Glomerular visceral epithelial cell (primary cell): ENCODE measurements at regions not wholly inside any gene's neighbourhood (a gene's known extent, or its start where the extent isn't known, plus 50 kb on each side); places are given as distances from the start of the nearest gene placed in this dataset.

Experiments used
- DNase-seq: peaks from one replicate; pipeline ENCODE4 v3.0.0-alpha.2; 2016; ENCODE audit errors: extremely low spot score

DNA sequence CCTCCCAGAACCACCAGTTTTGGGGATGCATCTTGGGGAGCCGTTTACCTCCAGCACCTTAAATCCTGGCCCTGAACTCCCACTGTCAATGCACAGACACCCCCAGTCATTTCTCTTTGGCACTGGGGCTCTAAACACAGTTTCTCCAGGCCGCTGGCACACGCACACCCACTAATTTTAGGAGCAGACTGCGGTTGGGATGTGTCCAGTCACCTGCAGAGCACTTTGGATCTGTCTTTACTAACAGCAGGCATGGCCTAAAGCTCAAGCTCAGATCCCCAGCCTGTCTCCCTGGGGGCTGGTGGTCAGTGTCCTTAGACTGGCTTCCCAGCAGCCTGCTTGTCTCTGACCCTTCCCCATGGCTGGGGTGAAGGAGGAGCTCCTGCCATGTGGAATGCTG, 49.9 kb downstream of the SYNE3 start:
- no peak for DNase-seq

DNA sequence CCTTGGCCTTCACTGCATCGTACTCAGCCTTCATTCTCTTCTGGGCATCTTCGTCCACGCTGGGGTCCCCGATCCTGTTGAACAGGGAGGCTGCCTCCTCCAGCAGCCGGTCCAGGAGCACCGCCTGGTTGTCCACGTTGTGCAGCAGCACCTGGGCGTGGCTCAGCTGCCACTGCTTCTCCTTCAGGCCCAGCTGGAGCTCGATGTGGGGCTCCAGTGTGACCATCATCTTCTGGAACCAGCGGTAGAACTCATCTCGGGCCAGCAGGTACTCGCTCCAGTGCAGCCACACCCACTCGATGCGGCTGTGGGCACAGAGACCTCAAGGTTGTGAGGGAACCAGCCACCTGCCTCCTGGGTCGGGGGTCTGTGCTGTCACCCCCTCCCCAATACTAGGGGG, 50.5 kb downstream of the SYNE3 start:
- DNase-seq = no peak

DNA sequence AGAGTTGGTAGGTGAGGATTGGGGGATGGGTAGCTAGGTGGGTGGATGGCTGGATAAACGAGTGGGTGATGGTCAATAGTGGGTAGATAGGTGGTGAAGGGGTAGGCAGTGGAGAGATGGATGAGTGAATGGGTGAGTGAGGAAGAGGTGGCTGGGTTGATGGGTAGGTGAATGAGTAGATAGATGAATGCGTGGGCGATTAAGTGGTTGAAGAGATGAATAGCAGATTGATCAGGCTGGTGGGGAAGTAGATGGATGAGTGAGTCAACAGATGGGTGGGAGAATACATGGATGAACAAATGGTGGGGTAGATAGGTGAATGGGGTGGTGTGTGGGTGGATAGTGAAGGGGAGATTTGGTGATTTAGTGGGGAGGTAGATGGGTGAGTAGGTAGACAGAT, 51.1 kb downstream of the SYNE3 start:
- no peak for DNase-seq

DNA sequence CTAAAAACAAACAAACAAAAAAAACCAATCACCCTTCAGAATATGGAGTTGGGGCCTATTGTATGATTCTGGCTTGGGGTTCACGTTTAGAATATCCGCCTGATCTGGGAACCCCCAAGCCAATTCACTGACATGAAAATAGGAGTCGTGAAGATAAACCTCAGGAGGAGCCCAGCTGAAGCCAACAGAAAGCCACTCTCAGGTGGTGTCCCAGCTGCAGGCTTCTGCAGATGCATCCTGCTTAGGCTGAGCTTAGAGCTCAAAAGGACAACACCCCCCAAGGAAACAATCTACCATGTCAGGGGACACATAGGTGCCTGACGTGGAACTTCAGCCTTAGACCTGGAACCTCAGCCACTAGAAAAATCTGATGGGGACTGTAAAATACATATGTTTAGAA, 51.9 kb downstream of the SYNE3 start:
- no peak for DNase-seq

DNA sequence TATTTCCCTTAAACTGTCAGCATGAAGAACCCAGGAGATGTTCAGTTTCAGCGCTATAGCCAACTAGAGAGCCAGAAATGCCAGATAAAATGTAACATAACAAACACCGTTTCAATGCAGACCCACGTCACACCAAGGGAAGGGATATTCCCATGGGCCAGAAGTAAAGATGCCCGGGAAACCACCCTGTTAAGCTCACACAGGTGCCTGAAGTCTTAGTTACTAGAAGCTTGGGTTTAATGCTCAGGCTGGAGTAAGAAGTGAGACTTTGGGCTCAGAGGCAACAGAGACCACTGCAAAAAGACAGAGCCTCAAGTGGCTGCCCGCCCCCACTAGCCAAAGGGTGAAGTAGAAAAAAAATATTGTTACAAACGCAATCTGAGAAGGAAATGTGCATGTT, 52.3 kb downstream of the SYNE3 start:
- DNase-seq = no peak

DNA sequence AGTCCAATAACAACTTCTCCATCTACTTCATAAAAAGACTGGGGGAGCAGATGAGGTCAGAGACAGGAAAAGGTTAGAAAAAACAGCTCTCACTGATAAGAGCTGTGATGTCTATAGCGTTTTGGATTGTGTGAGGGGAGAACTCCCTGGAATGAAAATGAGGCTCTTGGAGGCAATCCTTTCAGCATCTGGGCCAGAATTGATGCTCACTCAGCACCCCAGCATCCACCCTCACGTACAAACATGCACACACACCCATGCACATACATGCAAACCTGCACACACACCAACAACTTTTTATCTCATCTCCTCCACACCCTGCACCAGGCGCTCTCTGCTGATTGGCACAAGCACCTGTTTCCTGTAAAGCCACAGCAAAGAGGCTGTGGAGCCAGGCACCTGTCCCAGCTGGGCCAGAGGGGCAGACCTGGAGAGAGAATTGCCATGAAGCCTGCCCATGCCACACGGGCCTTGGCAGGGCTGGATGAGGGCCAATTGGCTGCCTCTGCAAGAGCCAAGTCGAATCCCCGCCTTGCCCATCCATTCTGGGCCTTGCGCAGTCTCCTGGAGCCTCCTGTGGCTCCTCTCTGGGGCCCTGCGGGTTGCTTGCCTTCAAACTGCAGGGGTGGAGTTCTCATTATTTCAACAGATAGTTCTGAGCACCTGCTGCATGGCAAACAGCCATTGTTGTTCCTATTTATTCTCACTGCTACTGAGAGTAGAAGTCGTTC, 53.1 kb downstream of the SYNE3 start:
- no peak for DNase-seq

DNA sequence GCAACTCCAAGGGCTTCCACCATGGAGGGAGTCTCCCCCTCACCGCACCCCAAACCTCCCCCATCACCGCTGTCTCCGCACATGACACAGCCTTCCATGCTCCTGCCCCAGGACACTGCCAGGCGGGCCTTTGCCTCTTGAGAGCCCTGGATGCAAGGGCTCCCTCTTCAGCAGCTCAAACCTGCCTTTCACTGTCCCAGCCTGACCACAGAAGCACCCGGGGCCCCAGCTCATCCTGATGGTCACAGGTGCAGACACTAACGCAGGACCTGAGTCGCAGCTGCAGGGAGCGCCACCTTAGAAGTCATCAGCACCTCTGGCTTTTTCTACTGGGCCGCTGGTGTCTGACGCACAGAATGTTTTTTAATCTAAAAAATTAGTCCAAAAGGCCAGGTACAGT, 54.0 kb downstream of the SYNE3 start:
- no peak for DNase-seq

DNA sequence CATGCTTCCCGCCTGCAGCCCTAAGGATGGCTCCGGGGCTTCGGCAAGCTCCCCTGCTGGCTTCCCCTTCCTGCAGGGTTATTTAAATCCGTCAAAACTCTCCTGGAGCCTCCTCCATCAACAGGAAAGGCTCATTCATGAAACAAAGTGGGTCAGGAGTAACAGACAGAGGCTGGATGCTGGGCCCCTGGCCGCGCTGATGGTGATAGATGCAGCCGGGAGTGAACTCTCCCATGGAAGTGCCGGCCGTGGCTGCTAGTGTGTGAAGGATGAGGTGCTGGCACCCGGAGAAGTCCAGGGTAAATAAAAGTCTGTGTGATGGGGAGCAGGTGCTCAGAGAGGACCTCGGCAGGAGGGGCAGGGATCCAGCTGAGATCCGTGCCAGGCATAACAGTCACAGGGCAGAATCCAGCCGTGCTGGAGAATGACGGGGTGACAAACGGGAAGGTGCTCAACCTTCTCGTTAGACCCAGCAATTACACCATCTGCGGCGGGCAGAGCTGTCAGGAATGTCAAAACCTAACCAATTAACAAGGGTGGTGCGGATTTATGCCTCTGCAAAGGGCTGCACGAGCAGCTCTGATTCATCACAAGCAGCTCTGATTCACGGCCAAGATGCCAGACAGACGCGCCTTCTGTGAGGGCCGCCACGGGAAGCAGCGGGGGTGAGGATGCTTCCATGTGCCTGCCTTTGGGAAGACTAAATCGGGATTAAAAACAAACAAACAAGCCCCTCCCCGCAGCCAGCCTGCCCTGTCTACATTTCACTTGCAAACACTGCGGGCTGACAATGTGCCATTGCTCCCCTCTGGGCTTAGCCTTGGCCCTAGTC, 55.6 kb downstream of the SYNE3 start:
- DNase-seq = peak; percentile 91

DNA sequence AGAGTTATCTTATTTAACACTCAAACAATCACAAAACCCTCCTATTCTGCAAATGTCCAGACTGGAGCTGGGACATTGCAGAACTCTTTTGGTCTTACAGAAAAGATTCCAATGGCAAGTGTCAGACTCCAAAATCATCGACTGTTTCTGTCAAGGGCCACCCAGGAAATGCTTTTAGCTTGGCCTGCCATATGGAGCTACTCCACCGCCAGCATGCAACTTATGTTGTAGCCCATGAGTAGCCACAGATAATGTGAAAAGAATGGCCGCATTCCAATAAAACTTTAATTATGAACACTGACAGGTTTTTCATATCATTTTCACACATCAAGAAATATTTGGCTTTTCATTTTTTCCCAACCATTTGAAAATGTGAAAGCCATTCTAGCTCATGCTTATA, 57.5 kb downstream of the SYNE3 start:
- DNase-seq = no peak

DNA sequence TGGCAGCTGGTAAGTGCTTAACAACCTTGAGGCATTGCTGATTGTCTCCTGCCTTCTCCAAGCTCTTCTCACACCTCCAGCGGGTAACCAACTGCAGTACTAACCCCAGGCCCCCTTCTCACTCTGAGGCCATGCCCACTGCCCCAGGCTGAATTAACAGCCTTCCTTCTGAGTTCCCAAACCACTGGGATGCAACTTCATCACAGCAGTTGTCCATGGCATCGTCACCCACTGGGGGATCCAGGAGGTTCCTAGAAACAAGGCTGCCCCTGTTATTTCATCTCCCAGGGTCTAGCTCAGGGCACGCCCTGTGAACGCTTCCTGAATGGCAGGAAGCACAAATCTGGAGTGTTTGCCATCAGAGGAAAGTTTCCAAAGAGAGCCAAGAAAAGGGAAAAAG, 58.0 kb downstream of the SYNE3 start:
- no peak for DNase-seq

DNA sequence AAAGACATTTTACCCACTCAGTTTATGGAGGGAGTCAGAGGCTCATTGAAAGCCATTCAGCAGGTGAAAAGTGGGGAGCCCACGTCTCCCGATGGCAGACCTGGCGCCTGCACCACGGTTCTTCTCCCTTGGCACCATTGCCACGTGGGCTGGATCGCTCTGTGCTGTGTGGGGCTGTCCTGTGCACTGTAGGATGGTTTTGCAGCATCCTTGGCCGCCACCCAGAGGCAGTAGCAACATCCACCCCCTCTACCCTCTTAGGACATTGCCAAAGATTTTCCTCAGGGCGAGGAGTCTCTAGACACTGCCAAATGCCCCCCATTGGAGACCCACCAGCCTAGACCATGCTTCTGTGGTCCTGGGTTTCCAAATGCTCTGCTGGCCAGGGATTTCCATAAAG, 60.2 kb downstream of the SYNE3 start:
- no peak for DNase-seq

DNA sequence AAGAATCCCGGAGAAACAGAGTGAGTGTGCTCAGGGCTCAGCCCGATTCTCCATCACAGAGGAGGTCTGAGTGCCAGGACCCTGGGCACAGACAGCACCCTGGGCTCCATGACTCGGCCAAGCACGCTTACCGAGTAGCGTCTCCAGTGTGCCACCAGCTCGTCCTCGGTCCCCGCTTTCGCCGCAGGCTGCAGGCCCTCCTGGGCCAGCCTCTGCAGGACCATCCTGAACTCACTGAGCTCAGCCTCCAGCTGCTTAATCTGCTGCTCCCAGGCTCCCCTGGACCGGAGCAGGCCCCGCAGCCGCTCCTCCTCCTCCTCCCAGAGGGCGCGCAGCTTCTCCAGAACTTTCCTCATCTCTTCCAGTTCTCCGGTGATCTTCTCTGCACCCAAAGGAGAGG, 61.2 kb downstream of the SYNE3 start:
- no peak for DNase-seq

DNA sequence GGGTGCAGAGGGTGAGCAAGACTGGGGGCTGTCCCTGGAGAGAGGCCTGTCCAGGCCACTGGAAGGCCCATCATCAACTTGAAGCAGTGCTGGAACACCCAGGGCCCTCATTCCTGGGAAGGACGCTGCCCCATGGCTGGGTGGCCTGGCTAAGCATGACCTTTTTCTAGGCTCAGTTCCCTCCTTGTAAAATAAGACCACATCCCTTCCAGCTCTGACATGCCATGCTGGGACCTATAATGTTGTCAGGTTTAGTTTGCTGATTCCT, 62.8 kb downstream of the SYNE3 start:
- no peak for DNase-seq

DNA sequence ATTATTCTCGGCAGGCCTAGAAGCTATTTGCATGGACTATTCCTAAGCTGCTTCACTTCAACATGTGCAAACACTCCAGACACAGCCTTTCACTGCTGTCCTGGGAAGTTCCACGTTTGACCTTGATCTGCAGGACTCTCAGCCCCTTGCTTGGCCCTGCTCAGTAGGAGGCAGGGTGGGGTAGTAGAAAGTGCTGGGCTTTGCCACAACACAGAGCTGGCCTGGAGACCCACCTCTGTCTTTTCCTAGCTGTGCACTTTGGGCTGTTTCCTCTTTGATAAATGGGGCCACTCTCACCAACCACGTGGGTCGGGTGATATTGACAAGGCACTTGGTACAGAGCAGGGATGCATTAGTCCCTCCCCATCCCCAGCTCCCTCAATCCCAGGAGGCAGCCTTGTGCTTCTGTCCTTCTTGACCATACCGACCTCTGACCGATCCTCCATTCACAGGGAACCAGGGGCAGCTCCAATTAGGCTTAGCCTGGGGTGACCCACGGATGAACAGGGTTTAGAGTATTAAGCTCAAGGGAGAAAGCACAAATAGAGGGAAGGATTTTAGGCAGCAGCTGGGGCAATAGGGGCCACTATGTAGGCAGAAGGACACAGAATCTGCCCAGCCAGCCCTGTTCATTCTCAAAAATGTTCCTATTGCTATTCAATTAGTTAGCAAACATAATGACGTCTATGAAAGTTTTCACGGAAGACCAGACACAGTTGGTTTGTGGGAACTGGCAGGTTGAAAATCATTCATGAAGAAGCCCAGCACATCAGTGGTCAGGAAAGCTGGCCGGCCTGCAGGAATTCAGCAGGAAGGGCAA, 63.3 kb downstream of the SYNE3 start:
- peak; percentile 17 for DNase-seq

DNA sequence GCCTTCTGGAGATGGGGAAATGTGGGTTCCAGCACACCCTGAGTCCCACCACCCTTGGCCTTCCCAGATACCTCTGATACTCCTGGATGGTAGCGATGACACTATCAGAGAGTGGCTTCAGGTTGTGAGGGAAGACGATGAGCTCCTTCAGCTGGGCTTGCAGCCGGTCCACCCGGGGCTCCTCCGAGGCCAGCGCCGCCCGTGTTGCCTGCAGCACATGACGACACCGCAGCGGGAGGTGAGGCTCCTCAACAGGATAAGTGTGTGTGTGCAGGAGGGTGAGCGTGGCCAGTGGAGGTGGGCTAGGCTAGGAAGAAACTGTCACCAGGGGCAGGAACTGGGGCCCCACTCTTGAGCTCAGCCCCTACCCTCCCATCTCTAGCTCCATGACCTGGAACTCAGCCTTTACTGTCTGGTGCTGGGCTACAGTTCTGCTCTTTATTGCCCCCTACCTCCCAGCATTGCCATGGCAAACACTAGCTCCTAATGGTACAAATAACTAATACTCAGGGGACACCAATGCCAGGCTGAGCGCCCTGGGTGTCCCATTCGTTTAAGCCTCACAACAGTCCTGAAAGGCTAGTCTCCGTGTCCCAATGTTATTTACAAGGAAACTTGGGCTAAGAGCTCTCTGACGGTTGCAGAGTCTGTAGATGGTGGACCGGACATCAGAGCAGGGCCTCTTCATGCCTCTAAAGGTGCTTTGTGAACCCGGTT, 64.1 kb downstream of the SYNE3 start:
- DNase-seq = no peak

DNA sequence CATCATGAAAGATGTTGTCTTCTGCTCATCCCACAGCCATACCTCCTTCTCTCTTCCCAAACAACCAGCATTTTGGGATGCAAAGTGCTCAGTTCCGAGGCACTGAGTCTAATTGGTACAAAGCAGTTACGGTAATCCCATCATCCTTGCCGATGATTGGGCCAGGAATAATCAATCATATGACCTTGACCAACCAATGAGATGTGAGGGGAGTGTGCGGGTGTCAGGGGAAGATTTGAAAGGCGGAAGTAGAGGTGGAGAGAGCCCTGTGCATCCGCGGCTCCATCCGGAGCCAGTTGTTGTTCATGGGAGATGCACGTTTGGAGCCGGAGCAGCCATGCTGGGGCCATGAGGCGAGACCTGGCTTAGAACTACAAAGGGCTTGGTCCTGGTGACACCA, 67.3 kb downstream of the SYNE3 start:
- DNase-seq = no peak

DNA sequence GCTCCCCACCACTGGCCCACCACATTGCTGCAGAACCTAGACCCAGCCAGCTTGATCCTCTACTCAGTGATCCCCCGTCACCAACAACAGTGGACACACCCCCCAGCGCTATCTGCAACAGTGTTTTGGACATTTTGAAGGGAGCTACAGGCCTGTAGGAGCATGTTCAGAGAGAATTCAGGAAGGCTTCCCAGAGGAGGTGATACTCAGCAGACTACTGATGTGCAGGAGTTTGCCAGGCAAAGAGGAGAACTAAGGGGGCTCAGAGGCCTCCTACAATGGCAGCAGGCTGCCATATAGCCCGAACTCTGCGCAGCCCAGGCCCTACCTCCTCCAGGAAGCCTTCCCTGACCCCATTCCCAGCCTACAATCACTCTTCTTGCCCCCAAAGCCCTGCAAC, 70.0 kb downstream of the SYNE3 start:
- DNase-seq = no peak

DNA sequence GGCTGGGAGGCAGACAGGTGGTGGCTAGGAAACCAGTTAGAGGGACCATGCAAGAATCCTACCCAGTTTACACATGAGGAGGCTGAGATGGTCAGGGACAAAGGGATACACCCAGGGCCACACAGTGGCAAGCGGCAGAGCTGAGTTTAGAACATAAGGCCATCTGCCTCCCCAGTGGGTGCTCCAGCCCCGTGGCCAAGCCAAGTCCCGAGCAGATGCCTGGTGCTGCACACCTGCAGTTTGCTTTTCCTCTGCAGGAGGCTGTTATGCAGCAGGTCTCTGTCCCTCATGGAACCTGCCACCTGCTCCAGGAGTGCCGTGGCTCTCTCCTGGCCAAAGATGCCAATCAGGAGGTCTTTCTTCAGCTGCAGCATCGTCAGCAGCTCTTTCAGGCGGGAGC, 70.8 kb downstream of the SYNE3 start:
- no peak for DNase-seq

DNA sequence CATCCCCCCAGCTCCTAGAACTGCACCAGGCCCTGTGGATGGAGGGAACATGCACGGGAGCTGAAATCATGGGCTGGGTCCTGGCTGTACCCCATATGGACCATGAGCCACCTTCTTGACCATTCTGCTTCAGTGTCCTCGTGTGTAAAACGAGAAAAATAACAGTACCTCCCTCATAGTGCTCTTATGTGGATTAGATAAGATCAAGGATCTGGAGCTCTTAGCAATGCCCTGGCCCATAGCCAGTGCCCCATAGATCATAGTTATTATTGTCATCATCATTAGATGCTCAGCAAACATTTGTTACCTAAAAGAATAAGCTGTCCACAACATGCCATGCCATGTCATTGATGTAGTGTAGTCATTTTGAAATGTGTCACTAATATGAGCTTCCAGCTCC, 71.3 kb downstream of the SYNE3 start:
- DNase-seq = no peak

DNA sequence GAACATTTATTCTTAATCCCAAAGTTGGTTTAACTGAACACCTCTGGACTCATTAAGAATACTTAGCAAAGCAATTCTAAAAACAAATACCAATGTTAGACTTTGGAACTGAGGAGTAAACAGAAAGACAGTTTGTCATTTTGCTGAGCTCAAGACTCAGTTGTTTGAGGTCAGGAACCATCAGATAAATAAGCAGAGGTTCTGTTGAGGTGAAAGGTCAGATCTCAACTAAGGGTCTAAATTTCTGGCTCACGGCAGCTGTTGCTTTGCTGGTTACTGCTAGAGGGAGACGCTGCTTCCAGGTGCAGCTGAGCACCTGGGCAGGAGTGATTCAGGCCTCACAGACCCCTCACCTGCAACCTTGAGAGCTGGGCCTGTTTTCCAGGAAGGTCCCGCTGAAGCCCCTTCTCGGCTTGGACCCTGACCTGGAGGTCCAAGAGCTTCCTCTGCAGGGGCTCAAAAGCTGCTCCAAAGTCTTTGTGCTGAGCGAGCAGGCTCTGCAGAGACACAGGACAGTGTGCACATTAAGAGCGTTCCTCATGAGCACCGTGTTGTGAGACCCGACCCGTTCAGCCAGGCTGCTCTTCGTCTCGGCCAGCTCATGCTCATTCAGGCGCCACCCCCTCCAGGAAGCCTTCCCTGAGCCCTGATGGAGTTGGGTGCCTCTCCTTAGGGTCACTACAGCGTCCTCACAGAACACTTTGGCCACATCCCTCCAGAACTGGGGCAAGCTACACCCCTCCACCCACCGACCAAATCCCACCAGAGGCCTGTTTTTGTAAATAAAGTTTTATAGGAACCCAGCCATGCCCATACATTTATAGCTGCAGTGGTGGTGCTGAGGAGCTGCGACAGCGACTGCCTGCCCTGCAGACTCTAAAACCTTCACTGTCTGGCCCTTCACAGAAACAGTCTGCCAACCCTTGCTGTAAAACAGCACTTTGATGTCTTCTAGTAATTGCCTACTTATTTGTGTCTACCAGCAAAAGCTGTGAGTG, 72.0 kb downstream of the SYNE3 start:
- no peak for DNase-seq

DNA sequence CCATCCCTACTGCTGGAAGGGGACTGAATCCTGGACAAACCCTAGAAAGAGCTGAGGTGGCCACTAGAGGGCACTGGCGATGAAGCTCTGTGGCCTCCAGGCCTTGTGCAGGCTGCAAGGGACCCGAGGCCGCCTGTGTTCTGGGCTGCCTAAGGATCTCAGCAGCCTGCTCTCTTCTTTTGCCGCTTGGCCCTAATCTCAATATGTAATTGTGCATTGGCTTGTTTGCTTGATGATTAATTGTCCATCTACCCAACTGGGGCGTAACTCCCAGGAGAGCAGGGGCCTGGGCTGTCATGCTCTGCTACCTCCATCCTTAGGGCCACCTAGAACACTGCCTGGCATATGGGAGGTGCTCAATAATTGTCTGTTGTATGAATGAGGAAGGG, 73.8 kb downstream of the SYNE3 start:
- peak; percentile 78 for DNase-seq
